ENCODE measurements at regions not wholly inside any gene's neighbourhood (a gene's known extent, or its start where the extent isn't known, plus 50 kb on each side); places are given as distances from the start of the nearest gene placed in this dataset.

DNA sequence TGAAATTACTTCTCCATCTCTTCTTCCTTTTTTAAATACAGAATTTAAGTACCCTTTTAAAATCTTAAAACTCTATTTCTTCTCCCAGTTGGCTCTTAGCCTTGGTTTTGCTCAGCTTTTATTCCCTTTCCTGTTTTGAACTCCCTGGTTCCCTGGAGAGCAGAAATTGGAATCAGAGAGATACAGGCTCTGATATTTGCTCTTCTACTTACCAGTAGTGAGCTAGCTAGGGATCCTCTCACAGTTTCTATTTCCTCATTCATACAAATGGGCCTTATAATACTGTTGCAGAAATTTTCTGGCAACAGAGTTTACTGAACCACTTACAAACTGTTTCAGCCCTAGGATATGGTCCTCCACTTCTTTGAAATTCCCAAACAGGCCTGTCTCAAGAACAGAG, 606.3 kb downstream of the NUF2 start (continued):
- TF ChIP-seq MAZ (CRISPR knock-in tag; conservative IDR thresholded peaks at IDR 0.05 in 1 of 2, IDR thresholded peaks at IDR 0.05 in 1 of 2) = no peak

GRCh38 chr1:163928651-163929050, 606.9 kb downstream of the NUF2 start:
- DNase-seq (ENCODE audit: extremely low read depth in 1 of 4, low spot score in 3 of 4) (no peak), FAIRE-seq (no peak), ATAC-seq (no peak)
- CTCF ChIA-PET (ENCODE audit: low intra/inter-chr PET ratio) = no interaction called here
- H3K9me1 ChIP-seq (ENCODE audit: control insufficient read depth, insufficient read depth, low read length) = no peaks in the 10 kb centered on the region
- intact Hi-C loops (cut with micrococcal nuclease) = no loop called here
- no peak overlapping the region for H3K27ac ChIP-seq (ENCODE audit: extremely low read depth, low read depth, low read length)
- H3K36me3 ChIP-seq (ENCODE audit: control insufficient read depth, insufficient read depth, low read length) = no peaks in the 10 kb centered on the region
- H3K4me1 ChIP-seq (replicated peaks in 1 of 2; ENCODE audit: control insufficient read depth in 2 of 2, insufficient read depth in 2 of 2, low read length in 2 of 2) = no peaks in the 10 kb centered on the region
- no peak overlapping the region for H3K4me2 ChIP-seq (ENCODE audit: insufficient read depth, low read length)
- in situ Hi-C loops (cut with MboI) = no loop called here
- H3K9me3 ChIP-seq (replicated peaks; ENCODE audit: control insufficient read depth, insufficient read depth, low read depth, low read length) = no peaks in the 10 kb centered on the region
- no peak overlapping the region for H2AFZ ChIP-seq (ENCODE audit: low read depth, low read length)
- TF ChIP-seq PTBP1 (IDR thresholded peaks at IDR 0.05; ENCODE audit: low read depth, low read length) (no peak), SP2 (IDR thresholded peaks at IDR 0.05; ENCODE audit: extremely low read depth, low read depth, low read length, poor library complexity, severe bottlenecking) (no peak), ZBTB7A (IDR thresholded peaks at IDR 0.05; ENCODE audit: borderline replicate concordance, control insufficient read depth, low read depth, low read length) (no peak), SAFB (IDR thresholded peaks at IDR 0.05; ENCODE audit: borderline replicate concordance, low read depth, low read length) (no peak), TCF7 (IDR thresholded peaks at IDR 0.05; ENCODE audit: borderline replicate concordance) (no peak), SRSF1 (IDR thresholded peaks at IDR 0.05; ENCODE audit: low read depth, low read length) (no peak), NFATC3 (IDR thresholded peaks at IDR 0.05) (no peak), PURB (CRISPR knock-in tag; IDR thresholded peaks at IDR 0.05; ENCODE audit: low read depth) (no peak), EZH2 (IDR thresholded peaks at IDR 0.05; ENCODE audit: borderline replicate concordance, low read depth, low read length) (no peak), ZC3H11A (IDR thresholded peaks at IDR 0.05; ENCODE audit: low read depth, low read length) (no peak), CTCF (IDR thresholded peaks at IDR 0.05 in 2 of 3, conservative IDR thresholded peaks at IDR 0.05 in 1 of 3; ENCODE audit: insufficient read depth in 2 of 3, low read depth in 1 of 3, low read length in 3 of 3) (no peak), TFAP4 (CRISPR knock-in tag; IDR thresholded peaks at IDR 0.05; ENCODE audit: borderline replicate concordance) (no peak)
- TF ChIP-seq, protein P1, sequence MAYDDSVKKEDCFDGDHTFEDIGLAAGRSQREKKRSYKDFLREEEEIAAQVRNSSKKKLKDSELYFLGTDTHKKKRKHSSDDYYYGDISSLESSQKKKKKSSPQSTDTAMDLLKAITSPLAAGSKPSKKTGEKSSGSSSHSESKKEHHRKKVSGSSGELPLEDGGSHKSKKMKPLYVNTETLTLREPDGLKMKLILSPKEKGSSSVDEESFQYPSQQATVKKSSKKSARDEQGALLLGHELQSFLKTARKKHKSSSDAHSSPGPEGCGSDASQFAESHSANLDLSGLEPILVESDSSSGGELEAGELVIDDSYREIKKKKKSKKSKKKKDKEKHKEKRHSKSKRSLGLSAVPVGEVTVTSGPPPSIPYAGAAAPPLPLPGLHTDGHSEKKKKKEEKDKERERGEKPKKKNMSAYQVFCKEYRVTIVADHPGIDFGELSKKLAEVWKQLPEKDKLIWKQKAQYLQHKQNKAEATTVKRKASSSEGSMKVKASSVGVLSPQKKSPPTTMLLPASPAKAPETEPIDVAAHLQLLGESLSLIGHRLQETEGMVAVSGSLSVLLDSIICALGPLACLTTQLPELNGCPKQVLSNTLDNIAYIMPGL (CRISPR knock-in tag; IDR thresholded peaks at IDR 0.05) = no peak
- no peaks in the 10 kb centered on the region for H4K20me1 ChIP-seq (replicated peaks; ENCODE audit: control insufficient read depth, insufficient read depth, low read length)
- no peaks in the 10 kb centered on the region for H3K79me2 ChIP-seq (ENCODE audit: control insufficient read depth, insufficient read depth, low read length)
- H3K9ac ChIP-seq (ENCODE audit: insufficient read depth in 1 of 2, low read depth in 2 of 2, low read length in 2 of 2) = no peak overlapping the region
- POLR2A ChIA-PET = no interaction called here
- H3K4me3 ChIP-seq = no peak overlapping the region
- BruUV-seq (replicated peaks) = no TSS peak
- no peaks in the 10 kb centered on the region for H3K27me3 ChIP-seq (ENCODE audit: control insufficient read depth in 2 of 2, insufficient read depth in 2 of 2, low read length in 2 of 2)

Measured in K562 (cell line).